Endothelial cell of umbilical vein (primary cell): ENCODE measurements at regions not wholly inside any gene's neighbourhood (a gene's known extent, or its start where the extent isn't known, plus 50 kb on each side); places are given as distances from the start of the nearest gene placed in this dataset.

Experiments used
- BruUV-seq: library from RNA; stranded (reverse); fragments of 400-500 nt; replicated peaks from 2 replicates; lab custom pipeline; 2021; lab: Mats Ljungman, UMichigan
- CTCF ChIA-PET: fragments of 300-600, 350-600 bp; sonication (Branson Sonifier 250); formaldehyde crosslinking; loops from one replicate; lab custom pipeline; 2021; ENCODE audit warnings: antibody characterized with exemption, inconsistent platforms; lab: Charles Lee
- POLR2A ChIA-PET: fragments of 300-600, 350-600 bp; sonication (Branson Sonifier 250); formaldehyde crosslinking; loops from one replicate; lab custom pipeline; 2021; ENCODE audit warnings: antibody characterized with exemption, inconsistent platforms; lab: Charles Lee
- DNase-seq: peaks from one replicate; pipeline ENCODE4 v3.0.0-alpha.2; 2011; ENCODE audit warnings: low read depth, low spot score
- FAIRE-seq: peaks from 2 replicates; lab custom pipeline; 2011; peaks lifted over from hg19 to GRCh38; lab: Jason Lieb, UNC
- H2AFZ ChIP-seq: 2 replicates; pipeline ENCODE4 v1.6.0; 2012; ENCODE audit warnings: low read depth, low read length, control low read depth, inconsistent platforms
- H3K27ac ChIP-seq: 2 replicates; pipeline ENCODE4 v1.5.1; 2011; ENCODE audit warnings: low read depth, mild to moderate bottlenecking, control low read depth, low read length, moderate library complexity; ENCODE audit not compliant: insufficient read depth
- H3K27me3 ChIP-seq, 2 experiments: 2 replicates each; pipeline versions ENCODE4 v1.6.0 to v1.6.1; 2011; ENCODE audit warnings: low read length in 2 of 2, mixed read lengths in 1 of 2; ENCODE audit not compliant: control insufficient read depth in 2 of 2, insufficient read depth in 2 of 2
- H3K36me3 ChIP-seq, 2 experiments: 2 replicates in 1 of 2; 3 replicates in 1 of 2; pipeline ENCODE4 v1.5.1; 2011; ENCODE audit warnings: low read length in 2 of 2, mild to moderate bottlenecking in 1 of 2, moderate library complexity in 1 of 2; ENCODE audit not compliant: control insufficient read depth in 2 of 2, insufficient read depth in 2 of 2; ENCODE audit errors: extremely low read depth in 1 of 2
- H3K4me1 ChIP-seq: 3 replicates; pipeline ENCODE4 v1.5.1; 2011; ENCODE audit warnings: mild to moderate bottlenecking, low read length; ENCODE audit not compliant: control insufficient read depth, insufficient read depth; ENCODE audit errors: extremely low read depth
- H3K4me2 ChIP-seq: 2 replicates; pipeline ENCODE4 v1.6.1; 2011; ENCODE audit warnings: low read length, control low read depth, mixed read lengths; ENCODE audit not compliant: insufficient read depth
- H3K4me3 ChIP-seq, 3 experiments: fragments of 200-600 bp in 1 of 3; sonication (generic), shearing (Covaris generic) in 1 of 3; replicated peaks in 1 of 3; 2 replicates each; pipeline ENCODE4 v1.5.1; 2011 to 2016; ENCODE audit warnings: control low read depth in 3 of 3, low read length in 3 of 3, mild to moderate bottlenecking in 2 of 3, inconsistent platforms in 1 of 3, low read depth in 1 of 3, moderate library complexity in 1 of 3; ENCODE audit not compliant: insufficient read depth in 1 of 3
- H3K79me2 ChIP-seq: 2 replicates; pipeline ENCODE4 v1.6.0; 2012; ENCODE audit warnings: low read length, inconsistent platforms; ENCODE audit not compliant: control insufficient read depth, insufficient read depth
- H3K9ac ChIP-seq: replicated peaks from 2 replicates; pipeline ENCODE3; 2011; ENCODE audit warnings: low read length, control low read depth; ENCODE audit not compliant: insufficient read depth; ENCODE audit errors: extremely low read depth
- H3K9me1 ChIP-seq: replicated peaks from 3 replicates; pipeline ENCODE4 v1.6.0; 2011; ENCODE audit warnings: mild to moderate bottlenecking, low read length; ENCODE audit not compliant: control insufficient read depth, insufficient read depth; ENCODE audit errors: extremely low read depth
- H3K9me3 ChIP-seq: replicated peaks from 2 replicates; pipeline ENCODE4 v1.5.1; 2012; ENCODE audit warnings: low read length, inconsistent platforms; ENCODE audit not compliant: control insufficient read depth, insufficient read depth
- H4K20me1 ChIP-seq: replicated peaks from 2 replicates; pipeline ENCODE3; 2011; ENCODE audit warnings: mild to moderate bottlenecking, low read length; ENCODE audit not compliant: control insufficient read depth, insufficient read depth; ENCODE audit errors: extremely low read depth
- CTCF ChIP-seq, 2 donors: IDR thresholded peaks; 1 replicate in 1 of 2; 2 replicates in 1 of 2; pipeline ENCODE4 v1.5.1; 2011; ENCODE audit warnings: low read length in 2 of 2, mild to moderate bottlenecking in 2 of 2, moderate library complexity in 2 of 2, control low read depth in 1 of 2, inconsistent platforms in 1 of 2, low read depth in 1 of 2; ENCODE audit not compliant: insufficient read depth in 1 of 2; ENCODE audit errors: extremely low read depth in 1 of 2
- EZH2 ChIP-seq: IDR thresholded peaks from 2 replicates; pipeline ENCODE4 v1.6.1; 2012; ENCODE audit warnings: borderline replicate concordance, low read depth, mild to moderate bottlenecking, moderate library complexity, low read length, inconsistent platforms; ENCODE audit not compliant: severe bottlenecking
- FOS ChIP-seq: IDR thresholded peaks from 2 replicates; pipeline ENCODE4 v1.6.1; 2011; ENCODE audit warnings: mild to moderate bottlenecking, low read length, moderate library complexity, borderline replicate concordance; ENCODE audit not compliant: insufficient read depth
- GATA2 ChIP-seq: IDR thresholded peaks from 2 replicates; pipeline ENCODE4 v1.7.0; 2011; ENCODE audit warnings: low read depth, mild to moderate bottlenecking, moderate library complexity, mixed read lengths, low read length; ENCODE audit not compliant: insufficient read length, insufficient read depth
- JUN ChIP-seq: IDR thresholded peaks from 2 replicates; pipeline ENCODE4 v1.6.1; 2011; ENCODE audit warnings: borderline replicate concordance, low read depth; ENCODE audit not compliant: insufficient read length, insufficient read depth
- MAX ChIP-seq: IDR thresholded peaks from 2 replicates; pipeline ENCODE4 v1.6.1; 2011; ENCODE audit not compliant: insufficient read depth, insufficient read length
- MYC ChIP-seq: IDR thresholded peaks from one replicate; pipeline ENCODE4 v1.6.1; 2011; ENCODE audit warnings: mild to moderate bottlenecking, low read depth, low read length
- POLR2A ChIP-seq: IDR thresholded peaks from 2 replicates; pipeline ENCODE4 v1.6.1; 2012; ENCODE audit warnings: low read depth, mild to moderate bottlenecking, control low read depth, low read length
- POLR2AphosphoS5 ChIP-seq: IDR thresholded peaks from 2 replicates; pipeline ENCODE4 v1.6.1; 2012; ENCODE audit warnings: low read depth, mild to moderate bottlenecking, control low read depth, low read length, moderate library complexity; ENCODE audit not compliant: insufficient read depth
- dilution Hi-C: fragments of 300-500 bp; cut with MboI; formaldehyde crosslinking; loops from one replicate; pipeline ENCODE4 v1.15.0; 2019; ENCODE audit warnings: low sequenced_read_pairs; ENCODE audit not compliant: extremely low pct_ligation_motif_present
- intact Hi-C: fragments of 100-400 bp; cut with micrococcal nuclease; formaldehyde crosslinking; loops from one replicate; pipeline ENCODE4 v1.10.0; 2022

GRCh38 chr2:39490586-39490985 lies 53.5 kb upstream of the MAP4K3 start:
- no peak overlapping the region for H3K4me2 ChIP-seq
- no peak overlapping the region for H3K4me3 ChIP-seq
- DNase-seq (no peak), FAIRE-seq (no peak)
- intact Hi-C loops, result no loop called here
- no peaks in the 10 kb centered on the region for H3K9me3 ChIP-seq
- no TSS peak for BruUV-seq
- H3K36me3 ChIP-seq, result no peaks in the 10 kb centered on the region
- no peaks in the 10 kb centered on the region for H3K27me3 ChIP-seq
- dilution Hi-C loops, result no loop called here
- no peak overlapping the region for H3K27ac ChIP-seq
- CTCF ChIA-PET, result interaction anchor here (0.7 to 1.6 kb wide), 5 partner anchors 10 to 268 kb away, joined by 3 to 5 read pairs (median 4); no protein-coding TSS in a partner anchor
- TF ChIP-seq CTCF (IDR thresholded peaks at IDR 0.05; ENCODE audit: extremely low read depth in 1 of 2, insufficient read depth in 1 of 2, low read depth in 1 of 2, low read length in 2 of 2), result no peak
- TF ChIP-seq GATA2, result no peak
- TF ChIP-seq JUN, result no peak
- TF ChIP-seq FOS, result no peak
- TF ChIP-seq EZH2, result no peak
- TF ChIP-seq MYC, result no peak
- TF ChIP-seq POLR2AphosphoS5, result no peak
- no peak for TF ChIP-seq POLR2A
- no peak for TF ChIP-seq MAX
- H2AFZ ChIP-seq, result no peak overlapping the region
- H3K9ac ChIP-seq, result no peak overlapping the region
- no peaks in the 10 kb centered on the region for H3K9me1 ChIP-seq
- POLR2A ChIA-PET, result no interaction called here
- H4K20me1 ChIP-seq, result no peaks in the 10 kb centered on the region
- peaks cover 31% of the 10 kb centered on the region for H3K4me1 ChIP-seq
- no peaks in the 10 kb centered on the region for H3K79me2 ChIP-seq
